T-helper 1 cell treated with Interleukin-12 subunit alpha and Interleukin-12 subunit beta and Interleukin-4 antibody, amounts not matched to agents 30 μg/mL and 1 μg/mL, for 36 hours (primary cell): ENCODE measurements at regions not wholly inside any gene's neighbourhood (a gene's known extent, or its start where the extent isn't known, plus 50 kb on each side); places are given as distances from the start of the nearest gene placed in this dataset.
"Not testable (repeated sequence)": the region's sequence is repeated elsewhere in the genome, so short reads cannot be mapped to it uniquely, and the experiment has no call there.

ENCODE experiments used
- H3K27ac Mint-ChIP-seq: one replicate; pipeline ENCODE4 v1.8.0; 2021; ENCODE audit warnings: mild to moderate bottlenecking, mixed read lengths
- H3K27me3 Mint-ChIP-seq: one replicate; pipeline ENCODE4 v1.8.0; 2021; ENCODE audit warnings: low read depth, mixed read lengths
- H3K36me3 Mint-ChIP-seq: one replicate; pipeline ENCODE4 v1.8.0; 2021; ENCODE audit warnings: low read depth, mixed read lengths
- H3K4me1 Mint-ChIP-seq: one replicate; pipeline ENCODE4 v1.8.0; 2021; ENCODE audit warnings: low read depth, mixed read lengths
- H3K4me3 Mint-ChIP-seq: one replicate; pipeline ENCODE4 v1.8.0; 2021; ENCODE audit warnings: mild to moderate bottlenecking, moderate library complexity, mixed read lengths
- H3K9me3 Mint-ChIP-seq: one replicate; pipeline ENCODE4 v1.8.0; 2021; ENCODE audit warnings: mixed read lengths

GRCh38 chr6:16999491-17000436 lies 102.1 kb upstream of the STMND1 start:
- Mint-ChIP-seq H3K4me1 (no peaks in the 10 kb centered on the region), H3K36me3 (no peaks in the 10 kb centered on the region), H3K27ac (no peak overlapping the region), H3K9me3 (no peaks in the 10 kb centered on the region), H3K4me3 (no peak overlapping the region), H3K27me3 (peaks cover 26% of the 10 kb centered on the region)

GRCh38 chr6:16998461-16998860 lies 103.4 kb upstream of the STMND1 start:
- Mint-ChIP-seq H3K27ac (no peak overlapping the region), H3K27me3 (peaks cover 21% of the 10 kb centered on the region), H3K4me1 (no peaks in the 10 kb centered on the region), H3K36me3 (no peaks in the 10 kb centered on the region), H3K4me3 (no peak overlapping the region), H3K9me3 (no peaks in the 10 kb centered on the region)

- Mint-ChIP-seq H3K4me1 (no peaks in the 10 kb centered on the region), H3K36me3 (no peaks in the 10 kb centered on the region), H3K27me3 (peaks cover 16% of the 10 kb centered on the region), H3K27ac (no peak overlapping the region), H3K4me3 (no peak overlapping the region), H3K9me3 (no peaks in the 10 kb centered on the region)
Measured at GRCh38 chr6:16995511-16996250, 106.2 kb upstream of the STMND1 start.

GRCh38 chr6:16993396-16993795 lies 108.5 kb upstream of the STMND1 start:
- peaks cover 11% of the 10 kb centered on the region for H3K9me3 Mint-ChIP-seq
- H3K4me3 Mint-ChIP-seq = no peak overlapping the region
- H3K27me3 Mint-ChIP-seq = peaks cover 17% of the 10 kb centered on the region
- H3K4me1 Mint-ChIP-seq = no peaks in the 10 kb centered on the region
- H3K36me3 Mint-ChIP-seq = peaks cover 1% of the 10 kb centered on the region
- H3K27ac Mint-ChIP-seq = no peak overlapping the region

- no peak overlapping the region for H3K4me3 Mint-ChIP-seq
- peaks cover 15% of the 10 kb centered on the region for H3K9me3 Mint-ChIP-seq
- no peak overlapping the region for H3K27ac Mint-ChIP-seq
- peaks cover 1% of the 10 kb centered on the region for H3K36me3 Mint-ChIP-seq
- H3K27me3 Mint-ChIP-seq = peaks cover 17% of the 10 kb centered on the region
- H3K4me1 Mint-ChIP-seq = no peaks in the 10 kb centered on the region
Measured at GRCh38 chr6:16991981-16992629, 109.7 kb upstream of the STMND1 start.

GRCh38 chr6:16989976-16990375 lies 111.9 kb upstream of the STMND1 start:
- not testable (repeated sequence) for H3K4me1 Mint-ChIP-seq, H3K4me3 Mint-ChIP-seq, H3K36me3 Mint-ChIP-seq, H3K27ac Mint-ChIP-seq
- Mint-ChIP-seq H3K27me3 (peaks cover 17% of the 10 kb centered on the region), H3K9me3 (peaks cover 15% of the 10 kb centered on the region)

GRCh38 chr6:16989382-16989781 lies 112.5 kb upstream of the STMND1 start:
- Mint-ChIP-seq H3K9me3 (peaks cover 15% of the 10 kb centered on the region), H3K36me3 (peaks cover 1% of the 10 kb centered on the region), H3K4me3 (no peak overlapping the region), H3K27ac (no peak overlapping the region), H3K4me1 (no peaks in the 10 kb centered on the region), H3K27me3 (peaks cover 22% of the 10 kb centered on the region)

GRCh38 chr6:16987996-16988395 lies 113.9 kb upstream of the STMND1 start:
- H3K4me3 Mint-ChIP-seq = no peak overlapping the region
- peaks cover 27% of the 10 kb centered on the region for H3K27me3 Mint-ChIP-seq
- peaks cover 15% of the 10 kb centered on the region for H3K9me3 Mint-ChIP-seq
- no peak overlapping the region for H3K27ac Mint-ChIP-seq
- H3K4me1 Mint-ChIP-seq = no peaks in the 10 kb centered on the region
- peaks cover 1% of the 10 kb centered on the region for H3K36me3 Mint-ChIP-seq

GRCh38 chr6:16985513-16986284 lies 116.2 kb upstream of the STMND1 start:
- no peak overlapping the region for H3K27ac Mint-ChIP-seq
- H3K36me3 Mint-ChIP-seq = peaks cover 1% of the 10 kb centered on the region
- H3K27me3 Mint-ChIP-seq = peaks cover 28% of the 10 kb centered on the region
- H3K9me3 Mint-ChIP-seq = peaks cover 15% of the 10 kb centered on the region
- H3K4me1 Mint-ChIP-seq = no peaks in the 10 kb centered on the region
- no peak overlapping the region for H3K4me3 Mint-ChIP-seq

GRCh38 chr6:16982807-16983206 lies 119.0 kb upstream of the STMND1 start:
- Mint-ChIP-seq H3K27ac (no peak overlapping the region), H3K36me3 (no peaks in the 10 kb centered on the region), H3K4me3 (no peak overlapping the region), H3K9me3 (peaks cover under 1% of the 10 kb centered on the region), H3K4me1 (no peaks in the 10 kb centered on the region), H3K27me3 (peaks cover 35% of the 10 kb centered on the region)

GRCh38 chr6:16979677-16980370 lies 122.0 kb upstream of the STMND1 start:
- Mint-ChIP-seq H3K4me3 (no peak overlapping the region), H3K27me3 (peaks cover 42% of the 10 kb centered on the region), H3K27ac (no peak overlapping the region), H3K36me3 (no peaks in the 10 kb centered on the region), H3K9me3 (no peaks in the 10 kb centered on the region), H3K4me1 (no peaks in the 10 kb centered on the region)

- Mint-ChIP-seq H3K27me3 (peaks cover 37% of the 10 kb centered on the region), H3K4me1 (no peaks in the 10 kb centered on the region), H3K36me3 (no peaks in the 10 kb centered on the region), H3K9me3 (no peaks in the 10 kb centered on the region), H3K27ac (no peak overlapping the region), H3K4me3 (no peak overlapping the region)
Measured at GRCh38 chr6:16978686-16979085, 123.2 kb upstream of the STMND1 start.

- H3K9me3 Mint-ChIP-seq = no peaks in the 10 kb centered on the region
- no peaks in the 10 kb centered on the region for H3K36me3 Mint-ChIP-seq
- H3K4me1 Mint-ChIP-seq = no peaks in the 10 kb centered on the region
- H3K27ac Mint-ChIP-seq = no peak overlapping the region
- peaks cover 45% of the 10 kb centered on the region for H3K27me3 Mint-ChIP-seq
- H3K4me3 Mint-ChIP-seq = no peak overlapping the region
Measured at GRCh38 chr6:16976385-16977183, 125.3 kb upstream of the STMND1 start.
